Prostate gland (tissue), 2 donors: ENCODE measurements at regions not wholly inside any gene's neighbourhood (a gene's known extent, or its start where the extent isn't known, plus 50 kb on each side); places are given as distances from the start of the nearest gene placed in this dataset.

Experiments used
- DNase-seq: peaks from one replicate; pipeline ENCODE4 v3.0.0-alpha.2; 2019; ENCODE audit warnings: low spot score
- H3K27ac ChIP-seq, 2 donors: fragments of 200-600 bp; sonication (generic); 2 replicates each; pipeline ENCODE4 v1.5.1; 2017 to 2019
- H3K27me3 ChIP-seq: fragments of 200-600 bp; sonication (generic); replicated peaks from 2 replicates; pipeline ENCODE4 v1.5.1; 2019; ENCODE audit not compliant: insufficient read depth
- H3K36me3 ChIP-seq, 2 donors: fragments of 200-600 bp; sonication (generic); 1 replicate in 1 of 2; 2 replicates in 1 of 2; pipeline versions ENCODE4 v1.5.1 to v1.8.1; 2017 to 2019
- H3K4me1 ChIP-seq: fragments of 200-600 bp; sonication (generic); replicated peaks from 2 replicates; pipeline ENCODE4 v1.5.1; 2019
- H3K4me3 ChIP-seq, 2 donors: fragments of 200-600 bp; sonication (generic); 2 replicates each; pipeline ENCODE4 v1.5.1; 2017 to 2019
- H3K9me3 ChIP-seq: fragments of 200-600 bp; sonication (generic); 2 replicates; pipeline ENCODE4 v1.5.1; 2017
- CTCF ChIP-seq, 4 experiments: fragments of 200-600 bp in 2 of 4; fragments of 450-650 bp in 2 of 4; sonication (generic) in 2 of 4; IDR thresholded peaks; 1 replicate in 3 of 4; 2 replicates in 1 of 4; pipeline ENCODE4 v1.5.1; 2016 to 2019; ENCODE audit warnings: antibody characterized with exemption in 4 of 4, mild to moderate bottlenecking in 2 of 4, moderate library complexity in 2 of 4
- POLR2A ChIP-seq: fragments of 450-650 bp; IDR thresholded peaks from one replicate; pipeline ENCODE4 v1.6.1; 2016; ENCODE audit warnings: antibody characterized with exemption, mild to moderate bottlenecking
- POLR2AphosphoS5 ChIP-seq: sonication (generic); formaldehyde crosslinking; IDR thresholded peaks from one replicate; pipeline ENCODE4 v1.6.1; 2017; ENCODE audit warnings: antibody characterized with exemption
- WGBS: methylation state at CpG from one replicate; pipeline ENCODE4 v1.1.5; 2018; 5-methylcytosine and 5-hydroxymethylcytosine counted together
- intact Hi-C: fragments of 100-400 bp; cut with DNase I; formaldehyde crosslinking; loops from one replicate; pipeline ENCODE4 v1.14.2; 2022

- intact Hi-C loops, result no loop called here
- no peaks in the 10 kb centered on the region for H3K36me3 ChIP-seq
- H3K4me1 ChIP-seq, result no peaks in the 10 kb centered on the region
- no peaks in the 10 kb centered on the region for H3K9me3 ChIP-seq
- H3K27me3 ChIP-seq, result no peaks in the 10 kb centered on the region
- 83% methylated on average over 4 of the region's 4 CpGs for WGBS
- DNase-seq, result no peak
- no peak overlapping the region for H3K4me3 ChIP-seq
- TF ChIP-seq POLR2AphosphoS5 (no peak), CTCF (IDR thresholded peaks at IDR 0.05) (no peak), POLR2A (no peak)
- no peak overlapping the region for H3K27ac ChIP-seq
These were observed 459.5 kb downstream of the FBXO15 start for GRCh38 chr18:73688161-73688560.

- no peaks in the 10 kb centered on the region for H3K4me1 ChIP-seq
- no peak overlapping the region for H3K27ac ChIP-seq
- intact Hi-C loops, result no loop called here
- H3K36me3 ChIP-seq, result no peaks in the 10 kb centered on the region
- H3K27me3 ChIP-seq, result no peaks in the 10 kb centered on the region
- H3K9me3 ChIP-seq, result no peaks in the 10 kb centered on the region
- TF ChIP-seq CTCF (IDR thresholded peaks at IDR 0.05) (no peak), POLR2AphosphoS5 (no peak), POLR2A (no peak)
- H3K4me3 ChIP-seq, result no peak overlapping the region
- DNase-seq, result no peak
These were observed 463.0 kb downstream of the FBXO15 start for GRCh38 chr18:73684647-73685046.

- Histone ChIP-seq H3K36me3 (no peaks in the 10 kb centered on the region), H3K27me3 (no peaks in the 10 kb centered on the region), H3K9me3 (no peaks in the 10 kb centered on the region), H3K4me3 (no peak overlapping the region), H3K4me1 (no peaks in the 10 kb centered on the region), H3K27ac (no peak overlapping the region)
- 96% methylated on average over 6 of the region's 6 CpGs for WGBS
- TF ChIP-seq POLR2AphosphoS5 (no peak), POLR2A (no peak), CTCF (IDR thresholded peaks at IDR 0.05) (no peak)
- intact Hi-C loops, result no loop called here
- no peak for DNase-seq
These were observed 464.0 kb downstream of the FBXO15 start for GRCh38 chr18:73683409-73684238.

- TF ChIP-seq POLR2AphosphoS5, result no peak
- 89% methylated on average over 3 of the region's 3 CpGs for WGBS
- Histone ChIP-seq H3K27ac (no peak overlapping the region), H3K4me3 (no peak overlapping the region), H3K27me3 (no peaks in the 10 kb centered on the region), H3K4me1 (no peaks in the 10 kb centered on the region), H3K9me3 (no peaks in the 10 kb centered on the region), H3K36me3 (no peaks in the 10 kb centered on the region)
- DNase-seq, result no peak
- intact Hi-C loops, result no loop called here
These were observed 465.7 kb downstream of the FBXO15 start for GRCh38 chr18:73681912-73682311.

GRCh38 chr18:73681398-73681797 is 466.2 kb downstream of the FBXO15 start:
- H3K27ac ChIP-seq, result no peak overlapping the region
- H3K27me3 ChIP-seq, result no peaks in the 10 kb centered on the region
- no peak for DNase-seq
- TF ChIP-seq CTCF (IDR thresholded peaks at IDR 0.05), result no peak
- TF ChIP-seq POLR2AphosphoS5, result no peak
- no peak for TF ChIP-seq POLR2A
- intact Hi-C loops, result no loop called here
- H3K36me3 ChIP-seq, result no peaks in the 10 kb centered on the region
- no peaks in the 10 kb centered on the region for H3K9me3 ChIP-seq
- WGBS, result 95% methylated on average over 2 of the region's 2 CpGs
- no peak overlapping the region for H3K4me3 ChIP-seq
- H3K4me1 ChIP-seq, result no peaks in the 10 kb centered on the region
